Loucy (cell line): ENCODE measurements at regions not wholly inside any gene's neighbourhood (a gene's known extent, or its start where the extent isn't known, plus 50 kb on each side); places are given as distances from the start of the nearest gene placed in this dataset.

Source experiments
- EZH2phosphoT487 ChIP-seq: fragments of 200-600 bp; IDR thresholded peaks from 2 replicates; pipeline ENCODE4 v1.6.1; 2018; ENCODE audit warnings: antibody characterized with exemption, mild to moderate bottlenecking, moderate library complexity, borderline replicate concordance
- TF ChIP-seq, protein P1 (sequence below): fragments of 200-600 bp; sonication (generic); conservative IDR thresholded peaks from 2 replicates; pipeline ENCODE4 v1.5.1; 2014; ENCODE audit warnings: mild to moderate bottlenecking, antibody characterized with exemption, low read length

DNA sequence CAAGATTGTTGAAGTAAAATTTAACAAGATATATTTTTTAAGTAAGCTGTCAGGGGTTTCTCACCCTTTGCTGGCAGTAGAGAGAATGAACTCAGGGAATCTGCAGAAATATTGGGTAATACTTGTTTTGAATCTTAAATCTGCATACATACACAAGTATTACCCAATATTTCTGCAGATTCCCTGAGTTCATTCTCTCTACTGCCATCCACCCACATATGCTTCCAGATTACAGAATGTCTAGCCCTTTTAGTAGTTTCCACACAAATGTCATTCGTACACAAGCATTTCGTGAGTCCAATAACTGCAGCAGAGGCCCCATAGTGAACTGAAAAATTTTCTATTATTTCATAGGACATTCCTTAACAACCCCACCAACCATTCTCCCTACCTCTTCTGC is 69.6 kb upstream of the TNFRSF21 start:
- TF ChIP-seq, protein P1, sequence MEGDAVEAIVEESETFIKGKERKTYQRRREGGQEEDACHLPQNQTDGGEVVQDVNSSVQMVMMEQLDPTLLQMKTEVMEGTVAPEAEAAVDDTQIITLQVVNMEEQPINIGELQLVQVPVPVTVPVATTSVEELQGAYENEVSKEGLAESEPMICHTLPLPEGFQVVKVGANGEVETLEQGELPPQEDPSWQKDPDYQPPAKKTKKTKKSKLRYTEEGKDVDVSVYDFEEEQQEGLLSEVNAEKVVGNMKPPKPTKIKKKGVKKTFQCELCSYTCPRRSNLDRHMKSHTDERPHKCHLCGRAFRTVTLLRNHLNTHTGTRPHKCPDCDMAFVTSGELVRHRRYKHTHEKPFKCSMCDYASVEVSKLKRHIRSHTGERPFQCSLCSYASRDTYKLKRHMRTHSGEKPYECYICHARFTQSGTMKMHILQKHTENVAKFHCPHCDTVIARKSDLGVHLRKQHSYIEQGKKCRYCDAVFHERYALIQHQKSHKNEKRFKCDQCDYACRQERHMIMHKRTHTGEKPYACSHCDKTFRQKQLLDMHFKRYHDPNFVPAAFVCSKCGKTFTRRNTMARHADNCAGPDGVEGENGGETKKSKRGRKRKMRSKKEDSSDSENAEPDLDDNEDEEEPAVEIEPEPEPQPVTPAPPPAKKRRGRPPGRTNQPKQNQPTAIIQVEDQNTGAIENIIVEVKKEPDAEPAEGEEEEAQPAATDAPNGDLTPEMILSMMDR, result no peak
- no peak for TF ChIP-seq EZH2phosphoT487
